ENCODE measurements at regions not wholly inside any gene's neighbourhood (a gene's known extent, or its start where the extent isn't known, plus 50 kb on each side); places are given as distances from the start of the nearest gene placed in this dataset.

GRCh38 chr13:105165449-105166125, 1369.9 kb downstream of the EFNB2 start:
- no peak for ATAC-seq (ENCODE audit: low FRiP score)
- TF ChIP-seq, protein P1, sequence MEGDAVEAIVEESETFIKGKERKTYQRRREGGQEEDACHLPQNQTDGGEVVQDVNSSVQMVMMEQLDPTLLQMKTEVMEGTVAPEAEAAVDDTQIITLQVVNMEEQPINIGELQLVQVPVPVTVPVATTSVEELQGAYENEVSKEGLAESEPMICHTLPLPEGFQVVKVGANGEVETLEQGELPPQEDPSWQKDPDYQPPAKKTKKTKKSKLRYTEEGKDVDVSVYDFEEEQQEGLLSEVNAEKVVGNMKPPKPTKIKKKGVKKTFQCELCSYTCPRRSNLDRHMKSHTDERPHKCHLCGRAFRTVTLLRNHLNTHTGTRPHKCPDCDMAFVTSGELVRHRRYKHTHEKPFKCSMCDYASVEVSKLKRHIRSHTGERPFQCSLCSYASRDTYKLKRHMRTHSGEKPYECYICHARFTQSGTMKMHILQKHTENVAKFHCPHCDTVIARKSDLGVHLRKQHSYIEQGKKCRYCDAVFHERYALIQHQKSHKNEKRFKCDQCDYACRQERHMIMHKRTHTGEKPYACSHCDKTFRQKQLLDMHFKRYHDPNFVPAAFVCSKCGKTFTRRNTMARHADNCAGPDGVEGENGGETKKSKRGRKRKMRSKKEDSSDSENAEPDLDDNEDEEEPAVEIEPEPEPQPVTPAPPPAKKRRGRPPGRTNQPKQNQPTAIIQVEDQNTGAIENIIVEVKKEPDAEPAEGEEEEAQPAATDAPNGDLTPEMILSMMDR (IDR thresholded peaks at IDR 0.05), result no peak
- no peak for DNase-seq (ENCODE audit: low spot score)

GRCh38 chr13:105159841-105160240, 1375.6 kb downstream of the EFNB2 start:
- TF ChIP-seq, protein P1 (IDR thresholded peaks at IDR 0.05), result no peak
- no peak for ATAC-seq (ENCODE audit: low FRiP score)
- no peak for DNase-seq (ENCODE audit: low spot score)

DNA sequence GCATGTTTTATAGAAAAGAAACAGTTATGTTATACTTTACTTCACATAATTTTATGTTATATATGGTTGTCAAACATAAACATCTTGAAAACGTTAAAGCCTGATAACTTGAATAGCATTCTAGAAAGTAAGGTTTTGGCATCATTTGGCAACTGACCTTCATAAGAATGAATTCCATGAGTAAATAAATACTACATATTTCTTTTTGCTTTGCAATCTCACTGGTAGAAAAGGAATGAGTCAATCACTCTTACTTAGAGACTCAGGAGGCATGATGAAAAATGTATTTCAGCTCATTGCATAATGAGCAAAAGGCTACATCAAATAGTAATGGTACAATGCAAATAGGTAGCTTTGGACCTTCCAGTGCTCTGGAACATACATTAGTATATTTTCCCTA, 1381.9 kb downstream of the EFNB2 start:
- no peak for DNase-seq (ENCODE audit: low spot score)
- TF ChIP-seq, protein P1 (IDR thresholded peaks at IDR 0.05), result no peak
- no peak for ATAC-seq (ENCODE audit: low FRiP score)

- TF ChIP-seq, protein P1 (IDR thresholded peaks at IDR 0.05), result no peak
- ATAC-seq (ENCODE audit: low FRiP score), result no peak
- no peak for DNase-seq (ENCODE audit: low spot score)
These were observed 1383.8 kb downstream of the EFNB2 start for GRCh38 chr13:105151639-105152038.

DNA sequence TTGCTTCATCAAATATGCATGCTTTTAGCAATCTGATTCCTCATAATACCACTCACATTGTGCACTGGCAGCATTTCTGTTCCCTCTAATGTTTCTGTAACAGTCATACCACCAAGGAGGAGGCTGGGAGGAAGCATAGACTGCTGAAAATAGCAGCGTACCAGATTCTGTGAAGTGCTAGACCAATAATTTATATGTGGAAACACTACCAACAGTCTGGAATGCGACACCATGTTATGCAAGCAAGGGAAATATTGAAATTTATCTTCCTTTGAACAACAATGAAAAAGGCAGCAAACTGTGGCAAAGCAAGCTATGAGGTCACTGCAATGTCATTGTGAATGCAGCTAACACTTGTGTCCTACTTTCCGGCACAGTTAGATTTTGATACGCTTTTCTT, 1388.0 kb downstream of the EFNB2 start:
- DNase-seq (ENCODE audit: low spot score), result no peak
- TF ChIP-seq, protein P1 (IDR thresholded peaks at IDR 0.05), result no peak
- no peak for ATAC-seq (ENCODE audit: low FRiP score)

DNA sequence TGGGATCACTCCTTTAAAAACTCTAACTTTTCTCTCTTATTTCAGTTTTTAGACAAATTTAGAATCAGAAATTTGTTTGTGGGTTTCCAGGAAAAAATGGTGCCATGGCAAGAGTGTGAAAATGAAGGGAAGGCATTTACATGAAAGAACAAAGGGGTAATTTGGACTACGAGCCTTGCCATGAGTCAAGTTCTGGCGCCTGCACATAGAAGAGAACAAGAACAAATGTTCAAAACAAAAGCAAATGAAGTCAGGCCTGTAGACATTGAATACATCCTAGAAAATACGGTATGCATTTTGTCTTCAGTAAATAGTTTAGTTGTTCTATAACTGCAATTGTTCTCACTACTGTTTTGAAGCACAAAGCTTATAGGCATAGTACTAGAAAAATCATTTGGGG, 1390.5 kb downstream of the EFNB2 start:
- TF ChIP-seq, protein P1 (IDR thresholded peaks at IDR 0.05), result no peak
- ATAC-seq (ENCODE audit: low FRiP score) (no peak), DNase-seq (ENCODE audit: low spot score) (no peak)

- no peak for ATAC-seq (ENCODE audit: low FRiP score)
- DNase-seq (ENCODE audit: low spot score), result no peak
- TF ChIP-seq, protein P1 (IDR thresholded peaks at IDR 0.05), result no peak
These were observed 1391.4 kb downstream of the EFNB2 start for GRCh38 chr13:105144020-105144419.

Measured in omental fat pad (tissue), 3 donors.